GM13977 (cell line): ENCODE measurements at regions not wholly inside any gene's neighbourhood (a gene's known extent, or its start where the extent isn't known, plus 50 kb on each side); places are given as distances from the start of the nearest gene placed in this dataset.

Source experiments
- DNase-seq: peaks from one replicate; pipeline ENCODE4 v3.0.0; 2012; ENCODE audit warnings: low spot score
- in situ Hi-C: fragments of 300-500 bp; cut with MboI; formaldehyde crosslinking; loops from one replicate; pipeline ENCODE4 v1.12.0; 2022; ENCODE audit warnings: low sequenced_read_pairs, low pct_unique_long_range_greater_than_20kb, mixed read lengths, inconsistent platforms; ENCODE audit not compliant: unreplicated experiment
- TF ChIP-seq, protein P1 (sequence below): IDR thresholded peaks from 2 replicates; pipeline ENCODE4 v1.5.1; 2012; ENCODE audit warnings: mild to moderate bottlenecking, control low read depth; ENCODE audit not compliant: insufficient read depth; ENCODE audit errors: extremely low read depth, missing control alignments

DNA sequence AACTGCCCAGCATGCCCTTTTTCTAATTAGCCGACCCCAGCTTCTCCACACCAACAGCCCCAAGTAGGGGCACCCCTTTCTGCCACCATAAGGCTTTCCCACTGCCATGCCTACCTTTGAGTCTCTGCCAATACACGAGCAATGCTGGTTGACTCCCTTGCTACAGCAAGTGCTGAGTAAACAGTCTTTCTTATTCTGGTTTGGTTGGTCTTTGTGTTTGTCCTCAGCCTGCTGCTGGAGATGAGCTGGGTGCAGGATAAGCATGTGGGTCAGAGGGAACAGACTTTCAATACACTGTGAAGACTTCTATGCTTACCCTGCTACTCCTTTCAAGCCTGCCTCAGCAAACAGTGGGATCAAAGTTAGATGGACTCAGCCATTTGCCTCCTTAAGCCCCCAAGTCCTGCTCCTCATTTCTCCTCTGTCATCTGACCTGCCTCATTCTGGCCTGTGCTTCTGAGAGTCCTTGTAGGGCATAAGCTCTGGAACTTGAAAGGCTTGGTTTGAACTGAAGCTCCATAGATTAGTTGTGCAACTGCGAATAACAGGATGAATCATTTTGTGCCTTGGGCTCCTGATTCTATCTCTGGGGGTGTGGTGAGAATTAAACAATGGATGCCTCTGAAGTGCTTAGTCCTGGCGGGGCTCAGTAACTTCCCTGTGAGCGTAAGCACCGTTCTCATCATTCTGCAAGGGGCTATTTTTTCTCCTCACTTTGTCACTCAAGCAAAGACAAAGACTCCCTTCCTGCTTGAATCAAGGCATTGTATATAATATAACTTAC, 533.8 kb upstream of the DPP6 start:
- no peak for DNase-seq
- in situ Hi-C loops, result no loop called here
- TF ChIP-seq, protein P1, sequence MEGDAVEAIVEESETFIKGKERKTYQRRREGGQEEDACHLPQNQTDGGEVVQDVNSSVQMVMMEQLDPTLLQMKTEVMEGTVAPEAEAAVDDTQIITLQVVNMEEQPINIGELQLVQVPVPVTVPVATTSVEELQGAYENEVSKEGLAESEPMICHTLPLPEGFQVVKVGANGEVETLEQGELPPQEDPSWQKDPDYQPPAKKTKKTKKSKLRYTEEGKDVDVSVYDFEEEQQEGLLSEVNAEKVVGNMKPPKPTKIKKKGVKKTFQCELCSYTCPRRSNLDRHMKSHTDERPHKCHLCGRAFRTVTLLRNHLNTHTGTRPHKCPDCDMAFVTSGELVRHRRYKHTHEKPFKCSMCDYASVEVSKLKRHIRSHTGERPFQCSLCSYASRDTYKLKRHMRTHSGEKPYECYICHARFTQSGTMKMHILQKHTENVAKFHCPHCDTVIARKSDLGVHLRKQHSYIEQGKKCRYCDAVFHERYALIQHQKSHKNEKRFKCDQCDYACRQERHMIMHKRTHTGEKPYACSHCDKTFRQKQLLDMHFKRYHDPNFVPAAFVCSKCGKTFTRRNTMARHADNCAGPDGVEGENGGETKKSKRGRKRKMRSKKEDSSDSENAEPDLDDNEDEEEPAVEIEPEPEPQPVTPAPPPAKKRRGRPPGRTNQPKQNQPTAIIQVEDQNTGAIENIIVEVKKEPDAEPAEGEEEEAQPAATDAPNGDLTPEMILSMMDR, result no peak

DNA sequence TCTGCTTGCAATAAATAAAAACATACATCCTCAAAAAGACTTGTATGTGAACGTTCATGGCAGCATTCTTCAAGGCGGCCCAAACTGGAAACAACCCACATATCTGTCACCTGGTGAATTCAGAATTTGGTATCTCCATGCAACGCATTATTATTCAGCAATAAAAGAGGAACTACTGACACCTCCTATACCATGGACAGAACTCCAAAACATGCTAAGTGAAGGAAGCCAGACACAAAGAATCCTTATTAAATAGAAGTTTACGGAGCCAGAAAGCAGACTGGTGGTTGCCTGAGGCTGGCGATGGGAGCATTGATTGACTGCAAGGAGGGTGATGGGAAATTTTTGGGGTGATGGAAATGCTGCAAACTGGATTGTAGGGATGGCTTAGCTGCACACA, 530.8 kb upstream of the DPP6 start:
- DNase-seq, result no peak
- TF ChIP-seq, protein P1, result no peak
- in situ Hi-C loops, result no loop called here

DNA sequence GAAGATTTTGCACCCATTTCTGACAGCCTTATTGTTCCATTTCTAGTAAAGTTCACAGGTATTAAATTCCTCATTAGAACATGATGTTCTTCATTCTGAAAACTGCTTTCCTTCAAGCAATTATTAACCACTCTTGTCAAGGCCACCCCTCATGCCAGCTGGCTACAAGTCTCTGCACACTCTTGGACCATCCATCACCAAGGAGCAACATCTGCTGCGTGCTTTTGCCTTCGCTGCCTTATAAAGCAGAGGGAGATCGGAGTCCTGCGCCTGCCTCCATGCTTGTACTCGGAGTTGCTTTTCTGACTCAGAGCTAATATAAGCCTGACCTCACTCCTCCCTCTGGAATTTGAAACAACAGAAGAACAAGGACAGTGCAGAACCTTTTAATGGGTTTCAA, 529.9 kb upstream of the DPP6 start:
- TF ChIP-seq, protein P1, result no peak
- in situ Hi-C loops, result no loop called here
- no peak for DNase-seq

DNA sequence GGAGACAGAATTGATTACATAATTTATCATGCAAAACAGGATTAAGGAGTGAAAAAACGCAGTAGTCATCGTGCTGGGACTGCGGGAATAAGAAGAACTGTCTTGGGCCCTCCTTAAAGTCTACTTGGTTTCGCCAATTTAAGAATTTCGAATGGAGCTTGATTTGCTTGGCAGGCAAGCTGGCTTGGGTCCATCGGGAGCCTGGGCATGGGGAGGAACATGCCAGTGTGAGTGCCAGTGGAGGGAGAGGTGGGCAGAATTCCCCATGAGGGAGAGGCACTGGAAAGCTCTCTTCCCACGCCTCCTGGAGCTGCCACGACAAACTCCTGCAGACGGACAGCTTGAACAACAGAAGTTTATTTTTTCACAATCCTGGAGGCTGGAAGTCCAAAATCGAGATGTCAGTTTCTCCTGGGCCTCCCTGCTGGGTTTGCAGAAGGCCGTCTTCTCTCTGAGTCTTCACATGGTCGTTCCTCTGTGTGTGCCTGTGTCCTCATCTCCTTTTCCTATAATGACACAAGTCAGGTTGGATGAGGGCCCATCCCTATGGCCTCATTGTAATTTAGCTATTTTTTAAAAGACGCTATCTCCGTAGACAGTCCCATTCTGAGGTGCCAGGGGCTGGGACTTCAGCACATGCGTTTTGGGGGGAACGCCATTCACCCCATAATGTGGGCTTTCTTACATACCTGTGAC, 528.7 kb upstream of the DPP6 start:
- no peak for DNase-seq
- in situ Hi-C loops, result no loop called here
- TF ChIP-seq, protein P1, result no peak

DNA sequence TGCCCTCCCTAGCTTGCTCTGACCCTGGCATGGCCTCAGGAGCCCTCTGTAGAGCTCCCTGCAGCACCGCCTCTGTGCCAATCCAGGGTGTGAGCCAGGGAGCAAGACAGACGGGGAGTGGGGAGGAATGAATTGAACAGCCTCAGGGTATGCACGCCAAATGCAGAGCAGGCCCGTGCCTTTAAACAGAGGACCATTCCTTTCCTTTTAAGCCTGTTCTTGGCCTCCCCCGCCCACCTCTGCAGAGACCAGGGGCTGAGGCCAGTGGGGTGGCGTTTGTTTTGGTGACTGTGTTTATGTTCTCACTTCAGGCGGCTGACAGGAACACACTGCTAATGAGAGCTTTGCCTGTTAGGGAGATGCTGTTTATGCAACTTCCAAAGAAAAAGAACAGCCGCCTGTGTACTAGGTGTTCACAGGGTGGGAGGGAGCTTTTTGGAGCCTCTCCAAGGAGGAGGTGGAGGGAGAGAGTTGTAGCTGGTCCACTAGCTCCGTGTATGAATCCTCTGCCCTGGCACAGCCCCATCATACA, 528.1 kb upstream of the DPP6 start:
- in situ Hi-C loops, result no loop called here
- TF ChIP-seq, protein P1, result no peak
- DNase-seq, result no peak

GRCh38 chr7:153529100-153529499, 523.1 kb upstream of the DPP6 start:
- TF ChIP-seq, protein P1, result no peak
- in situ Hi-C loops, result no loop called here
- DNase-seq, result no peak
